ENCODE measurements at regions not wholly inside any gene's neighbourhood (a gene's known extent, or its start where the extent isn't known, plus 50 kb on each side); places are given as distances from the start of the nearest gene placed in this dataset.

- TF ChIP-seq TCF4 (CRISPR knock-in tag; IDR thresholded peaks at IDR 0.05; ENCODE audit: borderline replicate concordance) (no peak), ZNF70 (CRISPR knock-in tag; IDR thresholded peaks at IDR 0.05) (no peak)
Observed at GRCh38 chr2:16151281-16151570, 210.9 kb downstream of the MYCN start.
